PFSK-1 (cell line): ENCODE measurements at regions not wholly inside any gene's neighbourhood (a gene's known extent, or its start where the extent isn't known, plus 50 kb on each side); places are given as distances from the start of the nearest gene placed in this dataset.

Source experiments
- POLR2AphosphoS5 ChIP-seq: IDR thresholded peaks from 2 replicates; pipeline ENCODE4 v1.6.1; 2012; ENCODE audit warnings: low read depth, mild to moderate bottlenecking, control low read depth, low read length, moderate library complexity
- REST ChIP-seq, 2 experiments: IDR thresholded peaks; 2 replicates each; pipeline versions ENCODE4 v1.6.1 to v1.8.0; 2011 to 2012; ENCODE audit warnings: low read depth in 2 of 2, low read length in 2 of 2, control low read depth in 1 of 2, inconsistent platforms in 1 of 2, mild to moderate bottlenecking in 1 of 2, moderate library complexity in 1 of 2; ENCODE audit not compliant: insufficient read depth in 1 of 2
- TAF1 ChIP-seq: IDR thresholded peaks from 2 replicates; pipeline ENCODE4 v1.6.1; 2012; ENCODE audit warnings: low read length, control low read depth, borderline replicate concordance; ENCODE audit not compliant: insufficient read depth

GRCh38 chr2:145845207-145845894, 1325.4 kb upstream of the ZEB2 start:
- no peak for TF ChIP-seq REST (IDR thresholded peaks at IDR 0.05; ENCODE audit: insufficient read depth in 1 of 2, low read depth in 2 of 2, low read length in 2 of 2)
- no peak for TF ChIP-seq POLR2AphosphoS5
- no peak for TF ChIP-seq TAF1
